Loucy (cell line): ENCODE measurements at regions not wholly inside any gene's neighbourhood (a gene's known extent, or its start where the extent isn't known, plus 50 kb on each side); places are given as distances from the start of the nearest gene placed in this dataset.

Experiments
- H2AFZ ChIP-seq: fragments of 200-600 bp; sonication (generic); 2 replicates; pipeline ENCODE4 v1.6.0; 2016; ENCODE audit warnings: antibody characterized with exemption, mild to moderate bottlenecking, low read length, moderate library complexity
- H3F3A ChIP-seq: fragments of 200-600 bp; 2 replicates; pipeline ENCODE4 v1.6.0; 2016; ENCODE audit warnings: antibody characterized with exemption, low read depth, mild to moderate bottlenecking
- H3K27me3 ChIP-seq: fragments of 200-600 bp; sonication (generic); 2 replicates; pipeline ENCODE4 v1.6.1; 2014; ENCODE audit warnings: low read length, mild to moderate bottlenecking; ENCODE audit not compliant: insufficient read depth, poor library complexity, severe bottlenecking
- H3K36me3 ChIP-seq: fragments of 200-600 bp; sonication (generic); 2 replicates; pipeline ENCODE4 v1.6.1; 2016; ENCODE audit warnings: low read length; ENCODE audit not compliant: insufficient read depth
- H3K4me1 ChIP-seq: fragments of 200-600 bp; sonication (generic); 2 replicates; pipeline ENCODE4 v1.5.1; 2014; ENCODE audit warnings: low read length, mild to moderate bottlenecking; ENCODE audit not compliant: insufficient read depth, poor library complexity, severe bottlenecking
- H3K4me2 ChIP-seq: fragments of 200-600 bp; sonication (generic); 2 replicates; pipeline ENCODE4 v1.6.0; 2014; ENCODE audit warnings: antibody characterized with exemption, low read length, low read depth, mild to moderate bottlenecking; ENCODE audit not compliant: poor library complexity, severe bottlenecking
- H3K4me3 ChIP-seq: fragments of 200-600 bp; sonication (generic); 2 replicates; pipeline ENCODE4 v1.5.1; 2014; ENCODE audit warnings: low read length, mild to moderate bottlenecking, mixed read lengths; ENCODE audit not compliant: poor library complexity, severe bottlenecking
- H3K79me2 ChIP-seq: fragments of 200-600 bp; sonication (generic); 2 replicates; pipeline ENCODE4 v1.6.1; 2014; ENCODE audit warnings: low read length; ENCODE audit not compliant: insufficient read depth
- H3K9ac ChIP-seq: fragments of 200-600 bp; sonication (generic); 2 replicates; pipeline ENCODE4 v1.6.0; 2014; ENCODE audit warnings: mild to moderate bottlenecking, low read depth, low read length, moderate library complexity; ENCODE audit not compliant: poor library complexity, severe bottlenecking
- H3K9me2 ChIP-seq: fragments of 200-600 bp; sonication (generic); replicated peaks from 2 replicates; pipeline ENCODE4 v1.6.1; 2016; ENCODE audit warnings: low read depth, low read length, mixed read lengths
- H3K9me3 ChIP-seq: fragments of 200-600 bp; sonication (generic); 2 replicates; pipeline ENCODE4 v1.6.1; 2014; ENCODE audit warnings: mild to moderate bottlenecking, antibody characterized with exemption, low read length, low read depth; ENCODE audit not compliant: insufficient read depth
- H4K20me1 ChIP-seq: fragments of 200-600 bp; sonication (generic); 2 replicates; pipeline ENCODE4 v1.6.0; 2014; ENCODE audit warnings: antibody characterized with exemption, low read length, mild to moderate bottlenecking; ENCODE audit not compliant: insufficient read depth, poor library complexity, severe bottlenecking
- EZH2phosphoT487 ChIP-seq: fragments of 200-600 bp; IDR thresholded peaks from 2 replicates; pipeline ENCODE4 v1.6.1; 2018; ENCODE audit warnings: antibody characterized with exemption, mild to moderate bottlenecking, moderate library complexity, borderline replicate concordance
- TF ChIP-seq, protein P1 (sequence below): fragments of 200-600 bp; sonication (generic); conservative IDR thresholded peaks from 2 replicates; pipeline ENCODE4 v1.5.1; 2014; ENCODE audit warnings: mild to moderate bottlenecking, antibody characterized with exemption, low read length

DNA sequence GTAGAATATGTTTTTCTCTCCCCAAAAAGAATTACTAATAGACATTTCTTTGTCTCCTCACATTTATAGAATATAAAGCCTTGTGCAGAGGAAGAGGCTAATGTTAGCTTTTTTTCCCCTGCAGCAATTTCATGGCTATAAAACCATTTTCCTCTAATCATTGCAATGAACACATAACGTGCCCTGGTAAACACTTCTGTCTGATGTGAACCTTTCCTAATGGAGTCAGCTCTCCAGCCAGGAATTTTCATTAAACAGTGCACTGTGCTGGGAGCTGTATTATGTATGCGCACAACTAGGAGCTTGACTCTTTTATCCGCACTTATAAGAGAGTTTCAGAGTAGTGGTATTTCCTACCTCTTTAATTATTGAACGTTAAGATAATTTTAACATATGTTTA, 63.9 kb upstream of the SPATS2L start:
- Histone ChIP-seq H4K20me1 (no peaks in the 10 kb centered on the region), H3K27me3 (peaks cover 51% of the 10 kb centered on the region), H3K9me3 (no peaks in the 10 kb centered on the region), H3K4me2 (no peak overlapping the region), H3K9me2 (no peaks in the 10 kb centered on the region), H3K36me3 (no peaks in the 10 kb centered on the region), H3K79me2 (no peaks in the 10 kb centered on the region), H2AFZ (no peak overlapping the region), H3K4me3 (no peak overlapping the region), H3K4me1 (no peaks in the 10 kb centered on the region), H3F3A (no peaks in the 10 kb centered on the region), H3K9ac (no peak overlapping the region)
- no peak for TF ChIP-seq EZH2phosphoT487
- TF ChIP-seq, protein P1, sequence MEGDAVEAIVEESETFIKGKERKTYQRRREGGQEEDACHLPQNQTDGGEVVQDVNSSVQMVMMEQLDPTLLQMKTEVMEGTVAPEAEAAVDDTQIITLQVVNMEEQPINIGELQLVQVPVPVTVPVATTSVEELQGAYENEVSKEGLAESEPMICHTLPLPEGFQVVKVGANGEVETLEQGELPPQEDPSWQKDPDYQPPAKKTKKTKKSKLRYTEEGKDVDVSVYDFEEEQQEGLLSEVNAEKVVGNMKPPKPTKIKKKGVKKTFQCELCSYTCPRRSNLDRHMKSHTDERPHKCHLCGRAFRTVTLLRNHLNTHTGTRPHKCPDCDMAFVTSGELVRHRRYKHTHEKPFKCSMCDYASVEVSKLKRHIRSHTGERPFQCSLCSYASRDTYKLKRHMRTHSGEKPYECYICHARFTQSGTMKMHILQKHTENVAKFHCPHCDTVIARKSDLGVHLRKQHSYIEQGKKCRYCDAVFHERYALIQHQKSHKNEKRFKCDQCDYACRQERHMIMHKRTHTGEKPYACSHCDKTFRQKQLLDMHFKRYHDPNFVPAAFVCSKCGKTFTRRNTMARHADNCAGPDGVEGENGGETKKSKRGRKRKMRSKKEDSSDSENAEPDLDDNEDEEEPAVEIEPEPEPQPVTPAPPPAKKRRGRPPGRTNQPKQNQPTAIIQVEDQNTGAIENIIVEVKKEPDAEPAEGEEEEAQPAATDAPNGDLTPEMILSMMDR = no peak

DNA sequence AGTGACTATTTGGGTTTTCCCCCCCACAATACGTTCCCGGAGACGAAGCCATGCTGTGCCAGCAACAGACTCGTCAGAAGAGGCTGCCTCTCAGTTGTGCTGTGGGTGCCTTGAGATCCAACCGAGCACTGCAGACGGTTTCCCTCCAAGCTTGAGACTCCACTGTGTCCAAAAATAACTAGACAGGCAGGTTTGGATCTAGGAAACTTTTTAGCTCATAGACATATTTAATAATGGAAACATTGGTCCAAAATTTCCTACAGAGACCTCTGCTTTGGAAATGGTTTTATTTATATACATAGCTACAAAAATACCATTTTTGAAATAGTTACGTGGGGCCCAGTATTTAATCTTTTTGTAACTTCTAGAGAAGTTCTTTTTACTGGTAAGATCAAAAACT, 63.1 kb upstream of the SPATS2L start:
- no peaks in the 10 kb centered on the region for H3K36me3 ChIP-seq
- no peaks in the 10 kb centered on the region for H3K79me2 ChIP-seq
- no peak overlapping the region for H3K4me2 ChIP-seq
- no peak overlapping the region for H3K4me3 ChIP-seq
- no peak overlapping the region for H3K9ac ChIP-seq
- H3K27me3 ChIP-seq = peaks cover 42% of the 10 kb centered on the region
- no peaks in the 10 kb centered on the region for H3K9me2 ChIP-seq
- no peaks in the 10 kb centered on the region for H3F3A ChIP-seq
- no peak for TF ChIP-seq EZH2phosphoT487
- H3K4me1 ChIP-seq = no peaks in the 10 kb centered on the region
- H3K9me3 ChIP-seq = no peaks in the 10 kb centered on the region
- H4K20me1 ChIP-seq = no peaks in the 10 kb centered on the region
- H2AFZ ChIP-seq = no peak overlapping the region

DNA sequence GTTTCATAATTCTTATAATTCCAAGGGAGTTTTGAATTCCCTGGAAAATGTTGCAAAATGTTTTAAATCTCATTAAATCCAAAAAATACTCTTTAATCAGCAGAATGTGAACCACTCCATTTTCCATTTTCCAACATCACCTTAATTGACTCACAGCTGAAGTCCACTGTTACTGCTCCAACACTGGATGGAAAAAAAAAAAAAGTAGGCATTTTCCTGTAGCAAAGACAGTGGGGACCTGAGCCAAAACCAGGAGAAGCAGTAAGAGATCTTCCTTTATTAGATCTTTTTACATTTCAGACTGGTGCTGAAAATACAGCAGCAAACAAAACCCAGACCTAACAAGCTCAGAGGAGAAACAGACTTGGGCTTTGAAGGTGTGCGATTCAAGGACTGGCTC, 62.4 kb upstream of the SPATS2L start:
- no peaks in the 10 kb centered on the region for H3K9me3 ChIP-seq
- peaks cover 39% of the 10 kb centered on the region for H3K27me3 ChIP-seq
- no peak overlapping the region for H2AFZ ChIP-seq
- H3K4me3 ChIP-seq = no peak overlapping the region
- H3K4me2 ChIP-seq = no peak overlapping the region
- H3K4me1 ChIP-seq = no peaks in the 10 kb centered on the region
- H3K79me2 ChIP-seq = no peaks in the 10 kb centered on the region
- no peaks in the 10 kb centered on the region for H3K36me3 ChIP-seq
- no peaks in the 10 kb centered on the region for H4K20me1 ChIP-seq
- H3K9me2 ChIP-seq = no peaks in the 10 kb centered on the region
- TF ChIP-seq, protein P1 = no peak
- no peak for TF ChIP-seq EZH2phosphoT487
- H3K9ac ChIP-seq = no peak overlapping the region
- no peaks in the 10 kb centered on the region for H3F3A ChIP-seq

DNA sequence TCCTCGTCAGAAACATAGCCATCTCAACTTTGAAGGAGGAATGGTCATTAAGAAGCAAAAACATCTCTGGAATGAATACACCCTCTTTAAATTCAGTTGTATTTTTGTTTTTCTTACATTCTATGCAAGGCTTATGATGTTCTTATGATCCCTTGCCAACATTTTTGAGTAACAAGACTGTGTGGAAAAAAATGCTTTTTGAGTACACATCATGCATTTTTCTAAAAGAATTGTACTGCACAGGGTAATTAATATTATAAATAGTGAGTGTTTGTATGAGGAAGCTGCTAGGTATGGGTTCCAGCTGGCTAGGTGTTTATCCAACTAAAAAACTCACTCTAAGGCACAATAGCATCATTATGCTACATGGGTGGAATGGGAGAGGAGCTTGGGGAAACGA, 59.0 kb upstream of the SPATS2L start:
- no peaks in the 10 kb centered on the region for H3K36me3 ChIP-seq
- no peaks in the 10 kb centered on the region for H3K4me1 ChIP-seq
- no peak for TF ChIP-seq EZH2phosphoT487
- H3K79me2 ChIP-seq = no peaks in the 10 kb centered on the region
- no peak overlapping the region for H2AFZ ChIP-seq
- no peak overlapping the region for H3K9ac ChIP-seq
- no peaks in the 10 kb centered on the region for H3K9me2 ChIP-seq
- no peak overlapping the region for H3K4me2 ChIP-seq
- H3K4me3 ChIP-seq = no peak overlapping the region
- peaks cover 19% of the 10 kb centered on the region for H3K27me3 ChIP-seq
- H3K9me3 ChIP-seq = no peaks in the 10 kb centered on the region
- H3F3A ChIP-seq = no peaks in the 10 kb centered on the region
- no peaks in the 10 kb centered on the region for H4K20me1 ChIP-seq
